HG03139 (cell line): ENCODE measurements at regions not wholly inside any gene's neighbourhood (a gene's known extent, or its start where the extent isn't known, plus 50 kb on each side); places are given as distances from the start of the nearest gene placed in this dataset.

ENCODE experiments used
- ATAC-seq: cut with Tn5 transposase; IDR thresholded peaks from one replicate; pipeline ENCODE4 v1.9.1; 2021; ENCODE audit not compliant: unreplicated experiment

- ATAC-seq, result no peak
These were observed 183.7 kb downstream of the INO80D start for GRCh38 chr2:205902041-205902899.

- ATAC-seq, result no peak
These were observed 184.5 kb downstream of the INO80D start for GRCh38 chr2:205901491-205901890.

GRCh38 chr2:205898744-205899143, 187.2 kb downstream of the INO80D start:
- no peak for ATAC-seq

- ATAC-seq, result no peak
These were observed 189.9 kb downstream of the INO80D start for GRCh38 chr2:205895981-205896655.

GRCh38 chr2:205892665-205893259, 193.2 kb downstream of the INO80D start:
- ATAC-seq, result no peak

- ATAC-seq, result no peak
These were observed 193.7 kb downstream of the INO80D start for GRCh38 chr2:205892251-205892655.

GRCh38 chr2:205889114-205889513, 196.9 kb downstream of the INO80D start:
- no peak for ATAC-seq

GRCh38 chr2:205887637-205888036, 198.3 kb downstream of the INO80D start:
- no peak for ATAC-seq

GRCh38 chr2:205885492-205886099, 200.4 kb downstream of the INO80D start:
- ATAC-seq, result no peak

GRCh38 chr2:205883965-205884364, 201.7 kb downstream of the NRP2 start:
- ATAC-seq, result no peak

- ATAC-seq, result no peak
These were observed 200.6 kb downstream of the NRP2 start for GRCh38 chr2:205882806-205883425.

GRCh38 chr2:205880048-205880447, 197.7 kb downstream of the NRP2 start:
- no peak for ATAC-seq

GRCh38 chr2:205878999-205879762, 196.9 kb downstream of the NRP2 start:
- no peak for ATAC-seq

GRCh38 chr2:205877496-205877895, 195.2 kb downstream of the NRP2 start:
- ATAC-seq, result no peak

- ATAC-seq, result no peak
These were observed 193.8 kb downstream of the NRP2 start for GRCh38 chr2:205876127-205876526.

GRCh38 chr2:205872716-205873115, 190.4 kb downstream of the NRP2 start:
- no peak for ATAC-seq

- ATAC-seq, result no peak
These were observed 187.1 kb downstream of the NRP2 start for GRCh38 chr2:205869439-205869838.

- ATAC-seq, result peak; percentile 72
These were observed 186.6 kb downstream of the NRP2 start for GRCh38 chr2:205868773-205869333.

- no peak for ATAC-seq
These were observed 185.8 kb downstream of the NRP2 start for GRCh38 chr2:205868053-205868452.

GRCh38 chr2:205867371-205867770, 185.1 kb downstream of the NRP2 start:
- no peak for ATAC-seq
